ENCODE measurements at regions not wholly inside any gene's neighbourhood (a gene's known extent, or its start where the extent isn't known, plus 50 kb on each side); places are given as distances from the start of the nearest gene placed in this dataset.
"Not testable (repeated sequence)": the region's sequence is repeated elsewhere in the genome, so short reads cannot be mapped to it uniquely, and the experiment has no call there.

GRCh38 chr21:14057841-14058481 is 152.8 kb downstream of the LIPI start:
- TF ChIP-seq, protein P1, sequence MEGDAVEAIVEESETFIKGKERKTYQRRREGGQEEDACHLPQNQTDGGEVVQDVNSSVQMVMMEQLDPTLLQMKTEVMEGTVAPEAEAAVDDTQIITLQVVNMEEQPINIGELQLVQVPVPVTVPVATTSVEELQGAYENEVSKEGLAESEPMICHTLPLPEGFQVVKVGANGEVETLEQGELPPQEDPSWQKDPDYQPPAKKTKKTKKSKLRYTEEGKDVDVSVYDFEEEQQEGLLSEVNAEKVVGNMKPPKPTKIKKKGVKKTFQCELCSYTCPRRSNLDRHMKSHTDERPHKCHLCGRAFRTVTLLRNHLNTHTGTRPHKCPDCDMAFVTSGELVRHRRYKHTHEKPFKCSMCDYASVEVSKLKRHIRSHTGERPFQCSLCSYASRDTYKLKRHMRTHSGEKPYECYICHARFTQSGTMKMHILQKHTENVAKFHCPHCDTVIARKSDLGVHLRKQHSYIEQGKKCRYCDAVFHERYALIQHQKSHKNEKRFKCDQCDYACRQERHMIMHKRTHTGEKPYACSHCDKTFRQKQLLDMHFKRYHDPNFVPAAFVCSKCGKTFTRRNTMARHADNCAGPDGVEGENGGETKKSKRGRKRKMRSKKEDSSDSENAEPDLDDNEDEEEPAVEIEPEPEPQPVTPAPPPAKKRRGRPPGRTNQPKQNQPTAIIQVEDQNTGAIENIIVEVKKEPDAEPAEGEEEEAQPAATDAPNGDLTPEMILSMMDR (IDR thresholded peaks at IDR 0.05), result not testable (repeated sequence)
- TF ChIP-seq POLR2A (IDR thresholded peaks at IDR 0.05), result not testable (repeated sequence)
